ENCODE measurements at regions not wholly inside any gene's neighbourhood (a gene's known extent, or its start where the extent isn't known, plus 50 kb on each side); places are given as distances from the start of the nearest gene placed in this dataset.

GRCh38 chr4:126046081-126046614 lies 731.4 kb downstream of the FAT4 start:
- no peak for ATAC-seq
- TF ChIP-seq, protein P1, sequence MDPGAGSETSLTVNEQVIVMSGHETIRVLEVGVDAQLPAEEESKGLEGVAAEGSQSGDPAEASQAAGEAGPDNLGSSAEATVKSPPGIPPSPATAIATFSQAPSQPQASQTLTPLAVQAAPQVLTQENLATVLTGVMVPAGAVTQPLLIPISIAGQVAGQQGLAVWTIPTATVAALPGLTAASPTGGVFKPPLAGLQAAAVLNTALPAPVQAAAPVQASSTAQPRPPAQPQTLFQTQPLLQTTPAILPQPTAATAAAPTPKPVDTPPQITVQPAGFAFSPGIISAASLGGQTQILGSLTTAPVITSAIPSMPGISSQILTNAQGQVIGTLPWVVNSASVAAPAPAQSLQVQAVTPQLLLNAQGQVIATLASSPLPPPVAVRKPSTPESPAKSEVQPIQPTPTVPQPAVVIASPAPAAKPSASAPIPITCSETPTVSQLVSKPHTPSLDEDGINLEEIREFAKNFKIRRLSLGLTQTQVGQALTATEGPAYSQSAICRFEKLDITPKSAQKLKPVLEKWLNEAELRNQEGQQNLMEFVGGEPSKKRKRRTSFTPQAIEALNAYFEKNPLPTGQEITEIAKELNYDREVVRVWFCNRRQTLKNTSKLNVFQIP (CRISPR knock-in tag; IDR thresholded peaks at IDR 0.05; ENCODE audit: borderline replicate concordance, low read depth), result no peak
- TF ChIP-seq TSHZ2 (CRISPR knock-in tag; IDR thresholded peaks at IDR 0.05) (no peak), TCF4 (CRISPR knock-in tag; IDR thresholded peaks at IDR 0.05; ENCODE audit: borderline replicate concordance) (no peak), ZNF70 (CRISPR knock-in tag; IDR thresholded peaks at IDR 0.05) (no peak), ESRRG (CRISPR knock-in tag; IDR thresholded peaks at IDR 0.05) (no peak)

DNA sequence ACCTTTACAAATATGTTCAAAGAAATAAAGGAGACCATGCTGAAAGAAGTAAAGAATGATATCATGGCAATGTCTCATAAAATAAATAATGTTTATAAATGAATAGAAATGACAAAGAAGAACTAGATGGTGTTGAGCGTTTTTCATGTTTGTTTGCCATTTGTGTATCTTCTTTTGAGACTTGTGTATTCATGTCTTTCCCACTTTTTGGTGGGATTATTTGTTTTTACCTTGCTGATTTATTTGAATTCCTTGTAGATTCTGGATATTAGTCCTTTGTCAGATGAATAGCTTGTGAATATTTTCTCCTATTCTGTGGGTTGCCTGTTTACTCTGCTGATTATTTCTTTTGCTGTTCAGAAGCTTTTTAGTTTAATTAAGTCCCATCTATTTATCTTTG lies 732.4 kb downstream of the FAT4 start:
- TF ChIP-seq, protein P2, sequence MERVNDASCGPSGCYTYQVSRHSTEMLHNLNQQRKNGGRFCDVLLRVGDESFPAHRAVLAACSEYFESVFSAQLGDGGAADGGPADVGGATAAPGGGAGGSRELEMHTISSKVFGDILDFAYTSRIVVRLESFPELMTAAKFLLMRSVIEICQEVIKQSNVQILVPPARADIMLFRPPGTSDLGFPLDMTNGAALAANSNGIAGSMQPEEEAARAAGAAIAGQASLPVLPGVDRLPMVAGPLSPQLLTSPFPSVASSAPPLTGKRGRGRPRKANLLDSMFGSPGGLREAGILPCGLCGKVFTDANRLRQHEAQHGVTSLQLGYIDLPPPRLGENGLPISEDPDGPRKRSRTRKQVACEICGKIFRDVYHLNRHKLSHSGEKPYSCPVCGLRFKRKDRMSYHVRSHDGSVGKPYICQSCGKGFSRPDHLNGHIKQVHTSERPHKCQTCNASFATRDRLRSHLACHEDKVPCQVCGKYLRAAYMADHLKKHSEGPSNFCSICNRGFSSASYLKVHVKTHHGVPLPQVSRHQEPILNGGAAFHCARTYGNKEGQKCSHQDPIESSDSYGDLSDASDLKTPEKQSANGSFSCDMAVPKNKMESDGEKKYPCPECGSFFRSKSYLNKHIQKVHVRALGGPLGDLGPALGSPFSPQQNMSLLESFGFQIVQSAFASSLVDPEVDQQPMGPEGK (CRISPR knock-in tag; IDR thresholded peaks at IDR 0.05; ENCODE audit: borderline replicate concordance), result no peak
- TF ChIP-seq, protein P3, sequence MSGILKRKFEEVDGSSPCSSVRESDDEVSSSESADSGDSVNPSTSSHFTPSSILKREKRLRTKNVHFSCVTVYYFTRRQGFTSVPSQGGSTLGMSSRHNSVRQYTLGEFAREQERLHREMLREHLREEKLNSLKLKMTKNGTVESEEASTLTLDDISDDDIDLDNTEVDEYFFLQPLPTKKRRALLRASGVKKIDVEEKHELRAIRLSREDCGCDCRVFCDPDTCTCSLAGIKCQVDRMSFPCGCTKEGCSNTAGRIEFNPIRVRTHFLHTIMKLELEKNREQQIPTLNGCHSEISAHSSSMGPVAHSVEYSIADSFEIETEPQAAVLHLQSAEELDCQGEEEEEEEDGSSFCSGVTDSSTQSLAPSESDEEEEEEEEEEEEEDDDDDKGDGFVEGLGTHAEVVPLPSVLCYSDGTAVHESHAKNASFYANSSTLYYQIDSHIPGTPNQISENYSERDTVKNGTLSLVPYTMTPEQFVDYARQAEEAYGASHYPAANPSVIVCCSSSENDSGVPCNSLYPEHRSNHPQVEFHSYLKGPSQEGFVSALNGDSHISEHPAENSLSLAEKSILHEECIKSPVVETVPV (CRISPR knock-in tag; IDR thresholded peaks at IDR 0.05), result no peak
- no peak for TF ChIP-seq ZFP30 (CRISPR knock-in tag; IDR thresholded peaks at IDR 0.05)
- TF ChIP-seq CSDC2 (CRISPR knock-in tag; IDR thresholded peaks at IDR 0.05), result no peak
- TF ChIP-seq ZC3H10 (CRISPR knock-in tag; IDR thresholded peaks at IDR 0.05), result no peak
- no peak for TF ChIP-seq TCF4 (CRISPR knock-in tag; IDR thresholded peaks at IDR 0.05; ENCODE audit: borderline replicate concordance)
- TF ChIP-seq, protein P1 (CRISPR knock-in tag; IDR thresholded peaks at IDR 0.05; ENCODE audit: borderline replicate concordance, low read depth), result no peak
- no peak for TF ChIP-seq ZNF70 (CRISPR knock-in tag; IDR thresholded peaks at IDR 0.05)
- TF ChIP-seq, protein P4, sequence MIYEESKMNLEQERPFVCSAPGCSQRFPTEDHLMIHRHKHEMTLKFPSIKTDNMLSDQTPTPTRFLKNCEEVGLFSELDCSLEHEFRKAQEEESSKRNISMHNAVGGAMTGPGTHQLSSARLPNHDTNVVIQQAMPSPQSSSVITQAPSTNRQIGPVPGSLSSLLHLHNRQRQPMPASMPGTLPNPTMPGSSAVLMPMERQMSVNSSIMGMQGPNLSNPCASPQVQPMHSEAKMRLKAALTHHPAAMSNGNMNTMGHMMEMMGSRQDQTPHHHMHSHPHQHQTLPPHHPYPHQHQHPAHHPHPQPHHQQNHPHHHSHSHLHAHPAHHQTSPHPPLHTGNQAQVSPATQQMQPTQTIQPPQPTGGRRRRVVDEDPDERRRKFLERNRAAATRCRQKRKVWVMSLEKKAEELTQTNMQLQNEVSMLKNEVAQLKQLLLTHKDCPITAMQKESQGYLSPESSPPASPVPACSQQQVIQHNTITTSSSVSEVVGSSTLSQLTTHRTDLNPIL (CRISPR knock-in tag; IDR thresholded peaks at IDR 0.05; ENCODE audit: low read depth), result no peak
- no peak for ATAC-seq

DNA sequence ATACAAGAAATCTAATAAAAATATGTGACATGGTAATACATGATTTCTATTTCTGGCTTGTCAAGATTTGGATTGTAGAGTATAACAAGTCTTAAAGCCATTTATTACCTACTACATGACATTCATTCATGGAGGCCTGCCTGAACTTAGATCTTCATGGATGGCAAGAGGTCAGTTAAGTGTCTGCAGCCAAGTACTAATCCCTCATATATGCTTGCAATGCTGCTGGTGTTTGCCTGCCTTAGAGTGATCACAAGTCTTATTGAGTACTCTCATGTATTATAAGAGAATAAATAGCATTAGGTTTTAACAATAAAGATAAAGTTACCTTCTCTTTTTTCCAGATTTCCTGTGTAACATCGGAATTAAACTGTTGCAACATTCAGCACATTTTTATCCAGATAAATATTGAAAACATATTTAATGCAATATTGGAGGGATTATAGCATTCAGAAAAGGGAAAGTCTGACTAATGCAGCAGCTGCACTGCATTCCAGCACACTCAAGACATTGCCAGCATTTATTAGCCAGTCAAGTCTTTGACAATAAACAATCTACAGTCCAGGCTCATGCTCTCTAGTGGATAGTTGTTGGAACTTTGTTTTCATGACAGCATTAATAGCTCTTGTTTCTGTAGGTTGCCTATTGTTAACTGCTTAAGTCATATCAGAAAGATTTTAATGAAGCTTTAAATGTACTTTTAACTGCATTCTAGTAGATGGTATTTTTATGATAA lies 737.1 kb downstream of the FAT4 start:
- no peak for TF ChIP-seq ZNF70 (CRISPR knock-in tag; IDR thresholded peaks at IDR 0.05)
- TF ChIP-seq, protein P3 (CRISPR knock-in tag; IDR thresholded peaks at IDR 0.05), result no peak
- no peak for TF ChIP-seq ZNF8 (CRISPR knock-in tag; IDR thresholded peaks at IDR 0.05)
- 0 out of 2 replicates have a peak, but pooled peaks have one; percentile 36 for TF ChIP-seq RARB (CRISPR knock-in tag; IDR thresholded peaks at IDR 0.05)
- TF ChIP-seq TOX (CRISPR knock-in tag; IDR thresholded peaks at IDR 0.05; ENCODE audit: borderline replicate concordance), result peak; percentile 80
- TF ChIP-seq OSR1 (CRISPR knock-in tag; IDR thresholded peaks at IDR 0.05), result no peak
- TF ChIP-seq, protein P2 (CRISPR knock-in tag; IDR thresholded peaks at IDR 0.05; ENCODE audit: borderline replicate concordance), result no peak
- TF ChIP-seq ISL1 (CRISPR knock-in tag; IDR thresholded peaks at IDR 0.05), result peak; percentile 86
- no peak for TF ChIP-seq PPARA (CRISPR knock-in tag; IDR thresholded peaks at IDR 0.05; ENCODE audit: borderline replicate concordance)
- TF ChIP-seq TSHZ2 (CRISPR knock-in tag; IDR thresholded peaks at IDR 0.05), result no peak
- TF ChIP-seq ESRRG (CRISPR knock-in tag; IDR thresholded peaks at IDR 0.05), result no peak
- ATAC-seq, result peak; percentile 99
